ENCODE measurements at regions not wholly inside any gene's neighbourhood (a gene's known extent, or its start where the extent isn't known, plus 50 kb on each side); places are given as distances from the start of the nearest gene placed in this dataset.
"Not testable (repeated sequence)": the region's sequence is repeated elsewhere in the genome, so short reads cannot be mapped to it uniquely, and the experiment has no call there.

- DNase-seq: no peak
Observed at GRCh38 chr2:16249246-16250055, 309.1 kb downstream of the MYCN start.

DNA sequence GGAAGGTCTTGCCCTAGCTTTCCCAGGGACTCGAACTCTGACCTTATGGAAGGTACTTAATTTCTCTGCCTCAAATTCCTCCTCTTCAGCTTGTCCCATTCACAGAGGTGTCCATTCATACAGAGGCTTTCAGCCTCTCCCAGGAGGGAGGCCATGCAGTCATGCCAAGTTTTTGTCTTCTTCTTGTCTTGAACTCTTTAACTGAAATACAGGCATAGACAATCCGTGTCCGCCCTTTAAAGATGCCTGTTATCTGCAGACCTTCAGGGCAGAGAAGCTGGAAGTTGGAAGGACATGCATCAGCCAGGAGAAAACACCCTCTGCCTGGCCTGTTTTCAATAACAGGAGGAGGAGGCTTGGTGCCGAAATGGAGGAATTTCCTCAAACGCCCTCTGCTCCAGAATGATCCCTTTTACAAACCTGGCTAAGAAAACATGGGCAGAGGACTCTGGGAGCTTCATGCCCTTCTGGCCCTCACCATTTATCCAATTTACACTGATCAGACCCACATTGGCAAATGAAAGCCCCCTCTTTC lies 308.3 kb downstream of the MYCN start:
- no peak for DNase-seq

DNA sequence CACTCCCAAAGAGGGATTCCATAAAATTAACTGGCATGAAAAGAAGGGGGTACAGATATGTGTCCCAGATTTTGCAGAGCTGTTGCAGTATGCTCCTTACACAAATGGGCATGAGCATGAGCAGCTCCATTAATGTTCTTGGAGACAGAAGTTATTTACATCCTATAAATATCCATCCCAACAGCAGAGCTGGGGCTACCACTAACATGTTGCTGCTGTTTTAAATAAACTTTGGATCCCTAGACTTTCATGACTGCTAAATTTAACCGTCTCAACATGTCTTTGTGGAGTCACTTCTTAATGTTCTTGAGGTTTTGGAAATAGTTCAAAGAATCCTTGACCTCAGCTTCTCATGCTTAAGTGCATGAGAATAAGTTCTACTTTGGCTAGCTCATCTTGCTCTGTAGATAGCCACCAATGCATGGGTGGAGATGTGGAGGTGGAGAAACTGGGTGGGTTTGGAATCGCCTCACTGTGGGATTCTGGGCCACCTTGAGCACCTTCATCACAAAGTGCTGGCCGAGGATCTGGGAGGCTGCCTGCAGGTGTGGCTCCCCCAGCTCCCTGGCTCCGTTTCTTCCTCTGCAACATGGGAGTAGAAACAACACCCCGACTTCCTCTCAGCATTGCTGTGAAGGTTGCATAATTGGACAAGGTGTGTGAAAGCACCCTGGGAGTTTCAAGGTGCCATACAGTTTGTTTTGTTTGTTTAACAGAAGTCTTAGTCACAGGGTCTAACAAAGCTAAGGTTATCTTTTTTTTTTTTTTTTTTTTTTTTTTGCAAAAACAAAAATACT lies 307.2 kb downstream of the MYCN start:
- no peak for DNase-seq

- no peak for DNase-seq
Observed at GRCh38 chr2:16246911-16247310, 306.6 kb downstream of the MYCN start.

- no peak for DNase-seq
Observed at GRCh38 chr2:16246281-16246850, 306.0 kb downstream of the MYCN start.

GRCh38 chr2:16245481-16246054 lies 305.2 kb downstream of the MYCN start:
- DNase-seq: no peak

- no peak for DNase-seq
Observed at GRCh38 chr2:16244966-16245320, 304.6 kb downstream of the MYCN start.

DNA sequence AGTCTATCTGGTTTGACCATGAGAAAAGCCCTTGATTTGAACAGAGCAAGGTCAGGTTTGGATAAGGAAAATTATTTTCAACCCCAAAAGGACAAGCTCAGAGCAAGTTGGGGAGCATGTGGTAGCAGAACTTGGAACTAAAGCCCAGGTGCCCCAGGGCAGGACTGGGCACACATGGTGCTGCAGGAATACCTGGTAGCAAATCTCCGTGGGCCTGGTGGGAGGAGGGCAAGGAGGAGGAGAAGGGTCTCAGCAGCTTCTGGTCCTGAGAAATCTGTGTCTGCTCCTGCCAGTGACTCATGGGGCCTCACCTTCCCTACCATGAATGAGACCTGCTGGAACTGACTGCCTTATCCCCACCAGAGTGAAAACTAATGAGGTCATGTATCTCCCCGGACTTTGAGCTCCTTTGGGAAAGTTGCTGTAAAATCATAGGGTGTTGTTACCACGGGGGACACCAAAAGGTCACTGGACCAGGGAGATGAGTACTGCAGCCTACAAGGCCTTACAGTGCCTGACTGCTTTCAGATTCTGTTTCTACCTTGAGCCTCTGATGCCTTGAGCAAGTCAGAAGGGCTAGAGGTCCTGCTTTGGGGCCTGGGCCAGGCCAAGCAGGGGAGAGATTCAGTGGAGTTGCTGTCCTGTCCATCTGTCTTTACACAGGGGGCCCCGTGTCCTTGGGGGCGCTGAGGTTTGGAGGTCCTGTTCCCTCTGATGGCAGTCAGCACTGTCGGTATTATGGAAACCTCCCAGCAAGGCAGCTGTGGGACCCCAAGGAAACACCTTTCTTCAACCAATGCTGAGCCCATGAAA lies 304.0 kb downstream of the MYCN start:
- no peak for DNase-seq

DNA sequence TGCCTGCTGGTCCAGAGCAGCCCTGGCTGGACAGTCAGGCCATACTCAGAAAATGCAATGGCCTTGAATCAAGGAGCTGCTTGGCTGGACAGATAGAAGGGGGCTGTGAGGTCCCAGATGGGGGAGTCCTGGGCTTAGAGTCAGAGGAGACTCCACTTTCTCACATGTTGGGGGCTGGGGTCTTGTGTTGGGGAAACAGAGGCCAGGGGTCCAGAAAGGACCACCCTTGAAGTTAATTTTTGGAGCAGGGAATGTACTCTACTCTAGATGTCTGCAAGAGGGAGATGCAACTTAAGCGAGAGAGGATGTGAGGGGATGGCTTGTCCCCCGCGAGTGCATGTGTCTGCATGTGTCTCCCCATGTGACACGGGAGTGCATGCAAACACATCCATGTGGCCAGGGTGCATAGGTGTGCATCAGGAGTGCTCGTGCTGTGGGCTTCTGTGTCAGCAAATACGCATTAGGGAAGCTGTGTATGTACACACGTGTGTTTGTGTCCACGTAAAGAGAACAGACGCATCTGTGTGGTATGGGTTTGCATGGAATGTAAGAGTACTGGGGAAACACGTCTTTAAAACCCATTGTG lies 303.2 kb downstream of the MYCN start:
- DNase-seq: no peak

- DNase-seq: no peak
Observed at GRCh38 chr2:16242906-16243305, 302.6 kb downstream of the MYCN start.

- no peak for DNase-seq
Observed at GRCh38 chr2:16241166-16242160, 301.1 kb downstream of the MYCN start.

GRCh38 chr2:16240402-16240801 lies 300.1 kb downstream of the MYCN start:
- no peak for DNase-seq

- no peak for DNase-seq
Observed at GRCh38 chr2:16239296-16239850, 299.0 kb downstream of the MYCN start.

GRCh38 chr2:16238786-16239185 lies 298.4 kb downstream of the MYCN start:
- no peak for DNase-seq

GRCh38 chr2:16238001-16238761 lies 297.8 kb downstream of the MYCN start:
- DNase-seq: no peak

GRCh38 chr2:16235747-16236146 lies 295.4 kb downstream of the MYCN start:
- no peak for DNase-seq

- not testable (repeated sequence) for DNase-seq
Observed at GRCh38 chr2:16235291-16235690, 294.9 kb downstream of the MYCN start.

DNA sequence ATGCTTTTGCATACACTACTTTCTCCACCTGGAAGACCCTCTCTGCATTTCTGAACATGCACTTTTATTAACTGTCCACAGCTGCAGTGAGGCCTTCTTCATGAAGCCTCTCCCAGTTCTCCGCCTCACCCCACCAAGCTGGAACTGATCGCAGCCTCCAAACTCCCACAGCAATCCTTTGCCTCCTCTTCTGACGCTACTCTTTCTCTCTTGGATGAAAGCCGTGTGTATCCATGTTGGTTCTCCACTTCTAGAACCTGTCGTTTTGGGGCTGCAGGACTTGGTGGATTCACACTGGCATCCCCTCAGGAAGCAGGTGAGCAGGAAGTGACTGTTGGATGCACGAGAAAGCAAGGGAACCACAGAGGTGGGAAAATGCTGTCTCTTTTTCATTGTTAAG lies 288.6 kb downstream of the MYCN start:
- no peak for DNase-seq

- DNase-seq: no peak
Observed at GRCh38 chr2:16228471-16228870, 288.1 kb downstream of the MYCN start.

All from stimulated activated CD4-positive, alpha-beta T cell treated with anti-CD3 and anti-CD28 coated beads, Interleukin-12 subunit alpha, Interleukin-12 subunit beta, amount 100 ng/mL, for 4 hours (primary cell).